ENCODE measurements at regions not wholly inside any gene's neighbourhood (a gene's known extent, or its start where the extent isn't known, plus 50 kb on each side); places are given as distances from the start of the nearest gene placed in this dataset.

GRCh38 chr17:15177343-15177742 is 87.8 kb downstream of the PMP22 start:
- DNase-seq (ENCODE audit: low spot score), result no peak

GRCh38 chr17:15175356-15175755 is 89.8 kb downstream of the PMP22 start:
- no peak for DNase-seq (ENCODE audit: low spot score)

DNA sequence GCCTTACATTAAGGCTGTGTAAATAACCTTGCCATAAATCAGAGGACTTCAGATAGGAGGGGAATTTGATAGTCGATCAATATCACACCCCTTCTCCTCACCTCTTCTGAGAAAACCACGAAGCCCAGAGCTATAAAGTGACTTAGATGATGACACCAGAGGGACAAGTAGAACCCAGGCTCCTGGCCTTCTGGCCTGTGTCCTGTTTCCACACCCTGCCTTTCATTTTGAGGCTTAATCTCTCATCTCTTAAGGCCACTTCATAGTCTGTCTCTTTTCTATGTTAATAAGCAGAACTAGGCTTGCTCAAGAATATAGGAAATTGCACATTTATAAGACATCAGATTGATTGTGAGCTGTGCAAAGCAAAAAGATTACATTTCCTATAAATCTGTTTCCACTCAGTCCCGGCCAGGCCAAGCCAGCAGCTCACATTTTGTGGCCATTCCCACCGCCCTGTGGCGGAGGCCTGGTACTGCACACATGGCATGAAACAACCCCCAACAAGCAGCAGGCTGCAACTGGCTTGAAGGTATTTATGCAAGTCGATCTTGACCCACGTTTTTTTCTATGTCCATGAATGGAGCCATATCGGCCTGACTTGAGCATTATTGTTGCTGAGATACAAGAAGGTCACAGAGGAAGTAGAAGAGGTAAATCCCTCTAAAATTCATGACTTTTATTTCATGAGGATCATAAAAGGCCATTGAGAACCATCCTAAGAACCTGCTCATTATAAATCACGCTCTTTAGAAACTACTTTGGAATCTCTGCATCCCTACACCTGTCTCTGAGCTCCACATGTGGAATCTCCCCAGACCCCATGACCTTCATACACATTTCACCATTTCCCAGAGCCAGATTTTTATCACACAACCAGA is 93.7 kb downstream of the PMP22 start:
- peak; percentile 82 for DNase-seq (ENCODE audit: low spot score)

DNA sequence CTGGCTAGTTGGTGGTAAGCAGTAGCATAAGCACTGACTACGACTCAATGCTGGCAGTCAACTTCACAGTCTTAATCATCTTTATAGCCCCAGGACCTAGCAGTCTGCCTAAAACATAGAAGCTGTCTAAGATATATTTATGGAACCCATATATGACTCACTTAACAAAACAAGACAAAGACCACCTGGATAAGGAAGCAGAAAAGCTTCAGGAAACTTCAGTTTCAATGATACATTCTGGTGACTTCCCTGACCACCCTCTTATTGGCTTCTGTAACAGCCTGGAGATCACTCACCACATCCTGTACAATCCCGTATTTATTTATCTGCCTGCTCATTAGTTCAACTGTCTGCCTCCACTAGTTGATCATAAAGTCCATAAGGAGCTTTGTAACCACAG is 95.5 kb downstream of the PMP22 start:
- DNase-seq (ENCODE audit: low spot score), result peak; percentile 14

DNA sequence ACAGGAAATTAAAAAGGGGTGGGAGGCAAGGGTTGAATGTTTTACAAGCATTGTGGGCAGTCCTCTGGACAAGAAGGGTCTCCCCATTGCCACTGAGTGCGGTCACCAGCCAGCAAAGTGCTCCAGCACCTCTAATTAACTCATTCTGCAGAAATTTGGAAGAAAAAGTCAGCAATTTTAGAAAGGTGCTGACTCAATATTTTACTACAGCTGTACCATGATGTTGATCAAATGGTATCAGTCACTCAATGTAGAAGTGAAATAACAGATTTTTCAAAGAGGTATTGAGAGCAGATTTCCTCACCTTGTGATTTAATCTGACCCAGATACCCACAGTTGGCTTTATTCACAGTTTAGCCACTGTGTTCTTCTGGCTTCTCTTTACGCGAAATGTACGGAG is 96.7 kb downstream of the PMP22 start:
- no peak for DNase-seq (ENCODE audit: low spot score)

- DNase-seq (ENCODE audit: low spot score), result no peak
Observed at GRCh38 chr17:15161395-15161794, 103.7 kb downstream of the PMP22 start.

DNA sequence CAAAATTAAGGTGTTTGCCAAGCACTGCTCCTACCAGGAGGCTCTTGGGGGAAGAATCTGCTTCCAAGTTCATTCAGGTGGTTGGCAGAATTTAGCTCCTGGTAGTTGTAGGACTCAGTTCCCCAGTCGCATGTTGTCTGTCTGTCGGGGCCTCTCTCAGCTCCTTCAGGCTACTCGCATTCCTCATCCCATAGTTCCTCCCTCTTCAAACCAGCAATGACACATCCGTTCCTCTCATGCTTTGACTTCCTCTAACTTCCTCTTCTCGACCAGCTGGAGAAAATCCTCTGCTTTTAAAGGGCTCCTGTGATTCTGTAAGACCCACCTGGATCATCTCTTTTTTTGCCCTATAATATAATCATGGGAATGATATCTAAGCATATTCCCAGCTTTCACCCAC is 108.1 kb downstream of the PMP22 start:
- DNase-seq (ENCODE audit: low spot score), result peak; percentile 69

DNA sequence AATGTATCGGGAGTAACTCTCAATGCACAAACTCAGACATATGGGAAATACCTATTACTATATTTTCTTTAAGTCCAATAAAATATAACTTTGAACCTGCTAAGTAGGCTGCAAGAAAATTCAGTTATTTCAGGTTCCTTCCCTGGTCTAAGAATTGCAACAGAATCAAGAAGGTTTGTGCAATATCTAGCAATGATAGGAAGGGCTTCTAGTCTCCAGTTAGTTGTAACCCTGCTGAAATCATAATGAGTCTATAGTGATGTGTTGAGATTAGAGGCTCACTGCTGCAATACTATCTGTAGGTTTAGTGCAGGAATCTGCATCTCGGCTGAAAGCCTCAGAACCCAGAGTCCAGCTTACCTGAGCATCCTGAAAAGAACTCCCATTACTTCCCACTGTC is 110.5 kb downstream of the PMP22 start:
- peak; percentile 20 for DNase-seq (ENCODE audit: low spot score)

- no peak for DNase-seq (ENCODE audit: low spot score)
Observed at GRCh38 chr17:15145621-15146020, 119.5 kb downstream of the PMP22 start.

DNA sequence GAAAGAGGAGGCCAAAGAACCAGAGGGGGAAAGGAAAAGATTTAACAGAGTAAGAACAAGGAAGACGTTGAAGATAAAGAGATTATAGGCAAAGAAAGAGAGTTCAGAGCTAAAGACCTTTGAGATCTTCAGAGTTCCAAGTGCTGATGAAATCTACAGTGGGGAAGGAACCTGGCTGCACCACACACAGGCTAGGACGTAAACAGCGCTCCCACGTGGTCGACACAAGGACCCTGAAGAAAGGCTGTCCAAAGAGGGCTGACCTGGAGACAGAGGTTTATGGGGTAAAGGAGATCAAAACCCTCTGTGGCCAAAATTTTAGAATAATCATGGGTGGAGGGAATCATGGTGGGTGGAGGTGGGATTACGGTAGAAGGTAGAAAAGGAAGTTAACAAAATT is 121.6 kb downstream of the PMP22 start:
- DNase-seq (ENCODE audit: low spot score), result no peak

DNA sequence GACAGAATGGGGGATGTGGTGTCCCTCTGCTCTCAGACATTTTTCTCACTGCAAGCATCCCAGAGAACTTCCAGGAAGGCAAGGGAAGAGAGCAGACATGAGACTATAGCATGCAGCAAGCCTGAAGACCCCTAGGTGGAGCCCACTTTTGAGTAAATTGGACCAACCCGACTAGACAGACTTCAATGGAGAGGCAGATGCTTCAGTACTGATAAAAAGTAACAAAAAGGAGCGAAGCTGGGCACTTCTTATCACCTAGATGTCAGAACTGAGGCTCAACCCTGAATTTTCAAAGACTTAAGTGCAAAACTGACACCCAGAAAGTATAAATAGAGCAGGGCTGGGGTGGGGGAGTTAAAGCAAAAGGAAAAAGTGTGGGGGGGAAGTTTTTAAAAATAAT is 130.8 kb downstream of the PMP22 start:
- DNase-seq (ENCODE audit: low spot score), result no peak

DNA sequence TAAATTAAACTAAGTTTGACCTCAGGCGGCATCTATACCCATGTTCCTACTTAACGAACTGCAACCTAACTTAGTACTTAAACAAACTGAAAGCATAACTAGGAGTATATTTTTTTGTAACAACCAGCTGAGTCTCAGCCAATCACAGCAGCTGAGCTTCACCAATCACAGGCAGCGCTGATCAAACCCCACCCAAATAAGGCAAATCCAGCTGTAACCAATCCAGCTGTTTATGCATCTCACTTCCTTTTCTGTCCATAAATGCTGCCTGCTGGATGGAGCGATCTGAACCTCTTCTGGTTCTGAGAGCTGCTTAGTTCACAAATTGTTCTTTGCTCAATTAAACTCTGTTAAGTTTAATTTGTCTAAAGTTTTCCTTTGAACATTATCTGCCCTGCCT is 131.3 kb downstream of the PMP22 start:
- DNase-seq (ENCODE audit: low spot score), result no peak

DNA sequence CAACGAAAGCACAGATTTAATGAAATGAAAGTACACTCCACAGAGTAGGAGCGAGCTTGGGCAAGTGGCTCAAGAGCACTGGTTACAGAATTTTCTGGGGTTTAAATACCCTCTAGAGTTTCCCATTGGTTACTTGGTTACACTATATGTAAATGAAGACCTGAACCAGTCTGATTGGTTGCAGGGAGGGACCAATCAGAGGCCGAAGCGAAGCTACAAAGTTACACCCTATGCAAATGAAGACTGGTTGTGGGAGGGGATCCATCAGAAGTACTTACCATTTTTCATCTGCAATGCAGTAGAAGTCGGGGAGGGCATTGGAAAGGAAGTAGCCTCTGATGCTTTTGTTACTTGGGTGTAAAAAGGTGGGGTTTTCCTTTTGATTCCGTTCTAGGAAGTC is 132.0 kb downstream of the PMP22 start:
- no peak for DNase-seq (ENCODE audit: low spot score)

DNA sequence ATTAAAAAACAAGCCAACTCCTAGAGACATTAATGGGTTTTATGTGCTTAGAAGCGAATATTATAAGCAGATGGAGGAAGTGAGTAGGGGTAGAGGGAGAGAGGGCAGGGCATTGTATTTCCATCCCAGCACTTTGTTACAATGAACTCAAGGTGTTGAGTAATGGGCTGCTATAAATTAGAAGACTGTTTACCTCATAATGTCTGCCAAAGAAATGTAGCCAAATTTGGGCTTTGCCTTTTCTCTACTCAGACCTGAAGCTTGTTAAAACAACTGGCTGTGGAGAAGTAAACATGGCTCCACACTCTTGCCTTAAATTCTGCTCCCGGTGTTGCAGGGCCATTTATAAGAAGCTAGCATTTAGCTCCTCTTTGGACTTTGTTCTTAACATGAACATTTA is 134.7 kb downstream of the PMP22 start:
- DNase-seq (ENCODE audit: low spot score), result no peak

- no peak for DNase-seq (ENCODE audit: low spot score)
Observed at GRCh38 chr17:15129986-15130385, 135.1 kb downstream of the PMP22 start.

GRCh38 chr17:15124746-15125145 is 140.4 kb downstream of the PMP22 start:
- no peak for DNase-seq (ENCODE audit: low spot score)

DNA sequence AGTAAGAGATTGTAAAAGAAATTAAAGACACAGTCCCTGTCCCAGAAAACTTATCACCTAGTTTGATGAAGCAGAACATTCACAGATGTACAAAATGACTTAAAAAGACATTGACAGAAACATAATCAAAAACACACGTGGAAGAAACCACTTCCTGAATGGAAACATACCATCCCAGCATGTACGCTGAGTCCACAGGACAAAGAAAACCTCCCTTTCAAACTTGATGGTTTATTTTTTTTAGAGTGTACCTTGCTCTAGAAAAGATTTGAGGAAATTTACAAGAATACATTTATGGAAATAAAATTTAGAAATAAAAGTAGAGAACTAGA is 140.9 kb downstream of the PMP22 start:
- DNase-seq (ENCODE audit: low spot score), result peak; percentile 10

GRCh38 chr17:15123593-15124263 is 141.4 kb downstream of the PMP22 start:
- peak; percentile 83 for DNase-seq (ENCODE audit: low spot score)

DNA sequence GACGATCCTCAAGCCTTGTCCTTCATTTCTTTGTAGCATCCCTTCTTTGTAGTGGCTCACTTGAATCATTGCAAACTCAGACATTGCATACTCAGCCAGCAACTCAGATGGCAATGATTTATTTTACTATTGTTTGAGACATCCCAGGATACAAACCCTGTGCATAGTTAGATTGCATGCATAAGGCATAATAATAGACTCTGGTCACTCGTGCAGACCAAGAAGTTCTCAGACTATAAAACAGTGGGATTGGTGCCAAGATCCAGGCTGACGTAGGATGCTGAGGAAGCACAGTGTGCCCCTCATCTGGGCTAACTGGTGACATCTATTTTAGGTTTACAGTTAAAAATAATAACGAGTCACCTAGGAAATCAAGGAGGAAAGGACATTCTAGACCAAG is 142.3 kb downstream of the PMP22 start:
- peak; percentile 25 for DNase-seq (ENCODE audit: low spot score)

DNA sequence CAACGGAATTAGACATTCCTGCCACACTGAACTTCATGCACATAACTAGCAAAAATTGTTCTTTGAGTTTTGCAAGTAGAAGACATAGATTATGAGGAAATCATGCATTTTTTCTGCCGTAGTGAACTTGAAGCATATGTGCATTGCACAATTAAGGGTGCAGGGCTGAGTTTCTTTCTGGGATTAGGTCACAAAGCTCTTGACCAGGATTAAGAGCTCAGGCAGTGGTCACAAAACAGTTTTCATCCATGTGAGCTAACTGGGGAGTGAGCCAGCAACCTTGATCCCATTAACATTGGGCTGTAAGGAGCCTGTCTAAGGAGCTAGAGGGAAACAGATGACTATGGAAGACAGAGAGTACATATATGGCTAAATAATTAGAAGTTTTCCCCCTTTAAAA is 143.7 kb downstream of the PMP22 start:
- DNase-seq (ENCODE audit: low spot score), result peak; percentile 29

DNA sequence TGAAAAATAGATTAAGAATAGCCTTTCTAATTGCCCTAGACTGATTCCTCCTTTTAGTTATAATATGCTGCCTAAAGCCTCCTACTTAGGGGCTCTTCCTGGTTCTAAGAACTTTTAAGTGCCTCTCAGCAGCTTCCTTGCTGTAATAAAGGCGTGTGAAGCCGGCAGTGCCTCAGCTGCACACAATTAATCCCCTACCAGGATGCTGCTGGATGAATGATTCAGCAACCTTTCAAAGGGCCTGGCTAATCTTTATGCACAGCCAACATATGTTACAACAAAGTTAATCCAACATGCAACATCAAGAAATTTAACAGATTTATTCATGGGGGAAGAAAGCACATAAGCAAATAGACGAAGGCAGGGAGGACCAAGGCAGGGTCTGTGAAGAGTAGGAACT is 145.2 kb downstream of the PMP22 start:
- DNase-seq (ENCODE audit: low spot score), result peak; percentile 25

- DNase-seq (ENCODE audit: low spot score), result no peak
Observed at GRCh38 chr17:15117239-15117638, 147.9 kb downstream of the PMP22 start.

- DNase-seq (ENCODE audit: low spot score), result peak; percentile 38
Observed at GRCh38 chr17:15112846-15113617, 152.1 kb downstream of the PMP22 start.

Data from AG08395 (cell line).